Keratinocyte (primary cell): ENCODE measurements at regions not wholly inside any gene's neighbourhood (a gene's known extent, or its start where the extent isn't known, plus 50 kb on each side); places are given as distances from the start of the nearest gene placed in this dataset.

Experiments used
- DNase-seq: peaks from one replicate; pipeline ENCODE4 v3.0.0-alpha.2; 2011; ENCODE audit warnings: low read depth, missing footprints, low spot score
- FAIRE-seq: peaks from 2 replicates; lab custom pipeline; 2011; peaks lifted over from hg19 to GRCh38; lab: Jason Lieb, UNC
- H2AFZ ChIP-seq: 2 replicates; pipeline ENCODE4 v1.6.0; 2012; ENCODE audit warnings: low read length, control low read depth, inconsistent platforms; ENCODE audit not compliant: control insufficient read depth
- H3K27ac ChIP-seq: 2 replicates; pipeline ENCODE4 v1.5.1; 2011; ENCODE audit warnings: low read length; ENCODE audit not compliant: control insufficient read depth, insufficient read depth
- H3K27me3 ChIP-seq: 3 replicates; pipeline ENCODE4 v1.6.0; 2011; ENCODE audit warnings: low read length; ENCODE audit not compliant: control insufficient read depth, insufficient read depth; ENCODE audit errors: extremely low read depth
- H3K36me3 ChIP-seq, 2 experiments: 2 replicates in 1 of 2; 3 replicates in 1 of 2; pipeline ENCODE4 v1.5.1; 2011; ENCODE audit warnings: low read length in 2 of 2, mild to moderate bottlenecking in 1 of 2; ENCODE audit not compliant: control insufficient read depth in 2 of 2, insufficient read depth in 2 of 2; ENCODE audit errors: extremely low read depth in 1 of 2
- H3K4me1 ChIP-seq: 3 replicates; pipeline ENCODE4 v1.5.1; 2011; ENCODE audit warnings: low read length; ENCODE audit not compliant: control insufficient read depth, insufficient read depth; ENCODE audit errors: extremely low read depth
- H3K4me2 ChIP-seq: 3 replicates; pipeline ENCODE4 v1.6.0; 2011; ENCODE audit warnings: low read depth, low read length; ENCODE audit not compliant: control insufficient read depth, insufficient read depth; ENCODE audit errors: extremely low read depth
- H3K4me3 ChIP-seq, 3 experiments: fragments of 200-600 bp in 1 of 3; sonication (generic) in 1 of 3; 2 replicates in 2 of 3; 3 replicates in 1 of 3; pipeline ENCODE4 v1.5.1; 2011 to 2016; ENCODE audit warnings: low read length in 3 of 3, mild to moderate bottlenecking in 3 of 3, control low read depth in 2 of 3, inconsistent platforms in 1 of 3, low read depth in 1 of 3, mixed read lengths in 1 of 3, mixed run types in 1 of 3, moderate library complexity in 1 of 3; ENCODE audit not compliant: control insufficient read depth in 2 of 3, insufficient read depth in 2 of 3; ENCODE audit errors: extremely low read depth in 1 of 3
- H3K79me2 ChIP-seq: 2 replicates; pipeline ENCODE4 v1.6.0; 2012; ENCODE audit warnings: low read length; ENCODE audit not compliant: control insufficient read depth, insufficient read depth
- H3K9ac ChIP-seq: 3 replicates; pipeline ENCODE4 v1.6.0; 2011; ENCODE audit warnings: low read length; ENCODE audit not compliant: control insufficient read depth, insufficient read depth; ENCODE audit errors: extremely low read depth
- H3K9me1 ChIP-seq: 3 replicates; pipeline ENCODE4 v1.6.0; 2011; ENCODE audit warnings: low read length; ENCODE audit not compliant: control insufficient read depth, insufficient read depth; ENCODE audit errors: extremely low read depth
- H3K9me3 ChIP-seq: 2 replicates; pipeline ENCODE4 v1.5.1; 2012; ENCODE audit warnings: low read depth, low read length; ENCODE audit not compliant: control insufficient read depth
- H4K20me1 ChIP-seq: 3 replicates; pipeline ENCODE4 v1.6.0; 2011; ENCODE audit warnings: low read length; ENCODE audit not compliant: control insufficient read depth, insufficient read depth; ENCODE audit errors: extremely low read depth
- CTCF ChIP-seq, 3 experiments: IDR thresholded peaks in 1 of 3; conservative IDR thresholded peaks in 1 of 3; optimal IDR thresholded peaks in 1 of 3; 2 replicates in 2 of 3; 3 replicates in 1 of 3; pipeline versions ENCODE3 to v1.5.1; 2011; ENCODE audit warnings: low read length in 3 of 3, mild to moderate bottlenecking in 3 of 3, moderate library complexity in 2 of 3, control low read depth in 1 of 3, inconsistent platforms in 1 of 3; ENCODE audit not compliant: insufficient read depth in 2 of 3; ENCODE audit errors: extremely low read depth in 1 of 3
- EZH2 ChIP-seq: IDR thresholded peaks from one replicate; pipeline ENCODE4 v1.6.1; 2012; ENCODE audit warnings: inconsistent platforms, mild to moderate bottlenecking, low read length, moderate library complexity
- dilution Hi-C: fragments of 300-500 bp; cut with MboI; formaldehyde crosslinking; loops from one replicate; pipeline ENCODE4 v1.7.0; 2020; ENCODE audit warnings: low sequenced_read_pairs; ENCODE audit not compliant: extremely low pct_ligation_motif_present

GRCh38 chr5:74255692-74256392, 384.7 kb downstream of the ENC1 start:
- H2AFZ ChIP-seq, result no peak overlapping the region
- H3K4me2 ChIP-seq, result no peak overlapping the region
- FAIRE-seq (no peak), DNase-seq (no peak)
- H3K4me3 ChIP-seq, result no peak overlapping the region
- H3K4me1 ChIP-seq, result peaks cover 11% of the 10 kb centered on the region
- H3K27me3 ChIP-seq, result no peaks in the 10 kb centered on the region
- H3K27ac ChIP-seq, result no peak overlapping the region
- H3K9me1 ChIP-seq, result no peaks in the 10 kb centered on the region
- TF ChIP-seq EZH2 (no peak), CTCF (optimal IDR thresholded peaks at IDR 0.05 in 1 of 3, IDR thresholded peaks at IDR 0.05 in 1 of 3, conservative IDR thresholded peaks at IDR 0.05 in 1 of 3; ENCODE audit: extremely low read depth in 1 of 3, insufficient read depth in 2 of 3, low read length in 3 of 3) (no peak)
- H3K9ac ChIP-seq, result no peak overlapping the region
- H4K20me1 ChIP-seq, result no peaks in the 10 kb centered on the region
- no peaks in the 10 kb centered on the region for H3K9me3 ChIP-seq
- H3K79me2 ChIP-seq, result no peaks in the 10 kb centered on the region
- H3K36me3 ChIP-seq, result no peaks in the 10 kb centered on the region
- dilution Hi-C loops, result no loop called here

- Histone ChIP-seq H3K9me1 (no peaks in the 10 kb centered on the region), H3K4me1 (peaks cover 22% of the 10 kb centered on the region)
- FAIRE-seq, result no peak
Observed at GRCh38 chr5:74254257-74254656, 386.3 kb downstream of the ENC1 start.

More at GRCh38 chr5:74254257-74254656, 386.3 kb downstream of the ENC1 start:
- Histone ChIP-seq H3K9me3 (no peaks in the 10 kb centered on the region), H4K20me1 (no peaks in the 10 kb centered on the region), H3K27ac (no peak overlapping the region), H3K27me3 (no peaks in the 10 kb centered on the region), H3K4me2 (no peak overlapping the region), H2AFZ (no peak overlapping the region), H3K36me3 (no peaks in the 10 kb centered on the region), H3K79me2 (no peaks in the 10 kb centered on the region), H3K9ac (no peak overlapping the region), H3K4me3 (no peak overlapping the region)
- TF ChIP-seq EZH2 (no peak), CTCF (optimal IDR thresholded peaks at IDR 0.05 in 1 of 3, IDR thresholded peaks at IDR 0.05 in 1 of 3, conservative IDR thresholded peaks at IDR 0.05 in 1 of 3; ENCODE audit: extremely low read depth in 1 of 3, insufficient read depth in 2 of 3, low read length in 3 of 3) (no peak)
- dilution Hi-C loops, result no loop called here
- no peak for DNase-seq
